Hematopoietic multipotent progenitor cell treated with erythropoietin and hydrocortisone succinate and interleukin-3 and kit ligand, for 17 days (in vitro differentiated cells): ENCODE measurements at regions not wholly inside any gene's neighbourhood (a gene's known extent, or its start where the extent isn't known, plus 50 kb on each side); places are given as distances from the start of the nearest gene placed in this dataset.
A peak's percentile ranks its signal among the peaks of the same experiment; 100 is the strongest.

ENCODE experiments used
- DNase-seq: peaks from one replicate; pipeline ENCODE4 v3.0.0-alpha.2; 2015; ENCODE audit warnings: low spot score

GRCh38 chr3:160130071-160130470 lies 95.2 kb upstream of the C3orf80 start:
- no peak for DNase-seq

GRCh38 chr3:160130950-160131349 lies 94.3 kb upstream of the C3orf80 start:
- no peak for DNase-seq

GRCh38 chr3:160132226-160132625 lies 93.0 kb upstream of the C3orf80 start:
- DNase-seq, result no peak

- no peak for DNase-seq
Measured at GRCh38 chr3:160133757-160134156, 91.5 kb upstream of the C3orf80 start.

GRCh38 chr3:160134454-160134853 lies 90.8 kb upstream of the C3orf80 start:
- no peak for DNase-seq

- no peak for DNase-seq
Measured at GRCh38 chr3:160134964-160135363, 90.3 kb upstream of the C3orf80 start.

GRCh38 chr3:160135851-160136250 lies 89.4 kb upstream of the C3orf80 start:
- no peak for DNase-seq

- DNase-seq, result no peak
Measured at GRCh38 chr3:160136421-160136820, 88.8 kb upstream of the C3orf80 start.

GRCh38 chr3:160139291-160139690 lies 85.9 kb upstream of the C3orf80 start:
- no peak for DNase-seq

GRCh38 chr3:160140756-160141155 lies 84.5 kb upstream of the C3orf80 start:
- DNase-seq, result no peak

- DNase-seq, result no peak
Measured at GRCh38 chr3:160141485-160142185, 83.6 kb upstream of the C3orf80 start.

- DNase-seq, result no peak
Measured at GRCh38 chr3:160143482-160143881, 81.7 kb upstream of the C3orf80 start.

- DNase-seq, result no peak
Measured at GRCh38 chr3:160150066-160150465, 75.2 kb upstream of the C3orf80 start.

- no peak for DNase-seq
Measured at GRCh38 chr3:160150525-160150924, 74.7 kb upstream of the C3orf80 start.

- no peak for DNase-seq
Measured at GRCh38 chr3:160152638-160153037, 72.6 kb upstream of the C3orf80 start.

- no peak for DNase-seq
Measured at GRCh38 chr3:160154033-160154432, 71.2 kb upstream of the C3orf80 start.

- DNase-seq, result no peak
Measured at GRCh38 chr3:160154596-160154995, 70.6 kb upstream of the C3orf80 start.

- no peak for DNase-seq
Measured at GRCh38 chr3:160157321-160157720, 67.9 kb upstream of the C3orf80 start.

- DNase-seq, result no peak
Measured at GRCh38 chr3:160159341-160159740, 65.9 kb upstream of the C3orf80 start.

- DNase-seq, result no peak
Measured at GRCh38 chr3:160159806-160160205, 65.4 kb upstream of the C3orf80 start.

- no peak for DNase-seq
Measured at GRCh38 chr3:160161921-160162320, 63.3 kb upstream of the C3orf80 start.

GRCh38 chr3:160162440-160162839 lies 62.8 kb upstream of the C3orf80 start:
- no peak for DNase-seq

- peak; percentile 18 for DNase-seq
Measured at GRCh38 chr3:160163229-160163878, 61.9 kb upstream of the C3orf80 start.

- no peak for DNase-seq
Measured at GRCh38 chr3:160168246-160168645, 57.0 kb upstream of the C3orf80 start.
